ENCODE measurements at regions not wholly inside any gene's neighbourhood (a gene's known extent, or its start where the extent isn't known, plus 50 kb on each side); places are given as distances from the start of the nearest gene placed in this dataset.

GRCh38 chr11:25339281-25339680 is 842.4 kb downstream of the LUZP2 start:
- WGBS (ENCODE audit: insufficient coverage, low coverage, low lambda C conversion rate, missing lambda C conversion rate) = 72% methylated on average over 4 of the region's 4 CpGs
- H3K27me3 ChIP-seq = no peaks in the 10 kb centered on the region
- DNase-seq = no peak
- no peaks in the 10 kb centered on the region for H3K4me1 ChIP-seq
- no peak overlapping the region for H3K27ac ChIP-seq
- intact Hi-C loops (cut with DNase I) = no loop called here
- TF ChIP-seq CTCF (IDR thresholded peaks at IDR 0.05) (no peak), POLR2A (IDR thresholded peaks at IDR 0.05) (no peak)
- H3K9me3 ChIP-seq = no peaks in the 10 kb centered on the region
- ATAC-seq = no peak
- H3K36me3 ChIP-seq = no peaks in the 10 kb centered on the region
- no peak overlapping the region for H3K4me3 ChIP-seq

- Histone ChIP-seq H3K9me3 (no peaks in the 10 kb centered on the region), H3K27me3 (no peaks in the 10 kb centered on the region), H3K4me1 (no peaks in the 10 kb centered on the region), H3K4me3 (no peak overlapping the region), H3K27ac (no peak overlapping the region), H3K36me3 (no peaks in the 10 kb centered on the region)
- WGBS (ENCODE audit: insufficient coverage, low coverage, low lambda C conversion rate, missing lambda C conversion rate) = 55% methylated on average over 1 of the region's 1 CpG
- intact Hi-C loops (cut with DNase I) = no loop called here
- no peak for DNase-seq
- TF ChIP-seq POLR2A (IDR thresholded peaks at IDR 0.05) = no peak
- no peak for TF ChIP-seq CTCF (IDR thresholded peaks at IDR 0.05)
- no peak for ATAC-seq
These were observed 852.7 kb downstream of the LUZP2 start for GRCh38 chr11:25349537-25349936.

GRCh38 chr11:25350899-25351803 is 854.3 kb downstream of the LUZP2 start:
- TF ChIP-seq CTCF (IDR thresholded peaks at IDR 0.05) (no peak), POLR2A (IDR thresholded peaks at IDR 0.05) (no peak)
- Histone ChIP-seq H3K9me3 (no peaks in the 10 kb centered on the region), H3K4me3 (no peak overlapping the region), H3K27me3 (no peaks in the 10 kb centered on the region), H3K27ac (no peak overlapping the region), H3K36me3 (no peaks in the 10 kb centered on the region), H3K4me1 (no peaks in the 10 kb centered on the region)
- DNase-seq = no peak
- WGBS (ENCODE audit: insufficient coverage, low coverage, low lambda C conversion rate, missing lambda C conversion rate) = 61% methylated on average over 2 of the region's 9 CpGs
- peak in 1 of 4 donors; percentile 16 for ATAC-seq
- intact Hi-C loops (cut with DNase I) = no loop called here

- Histone ChIP-seq H3K4me1 (no peaks in the 10 kb centered on the region), H3K27ac (no peak overlapping the region), H3K4me3 (no peak overlapping the region), H3K27me3 (no peaks in the 10 kb centered on the region), H3K9me3 (no peaks in the 10 kb centered on the region), H3K36me3 (no peaks in the 10 kb centered on the region)
- DNase-seq (no peak), ATAC-seq (no peak)
- no peak for TF ChIP-seq CTCF (IDR thresholded peaks at IDR 0.05)
- TF ChIP-seq POLR2A (IDR thresholded peaks at IDR 0.05) = no peak
- WGBS (ENCODE audit: insufficient coverage, low coverage, low lambda C conversion rate, missing lambda C conversion rate) = 51% methylated on average over 2 of the region's 2 CpGs
- intact Hi-C loops (cut with DNase I) = no loop called here
These were observed 860.3 kb downstream of the LUZP2 start for GRCh38 chr11:25357133-25357532.
